Central memory CD8-positive, alpha-beta T cell (primary cell): ENCODE measurements at regions not wholly inside any gene's neighbourhood (a gene's known extent, or its start where the extent isn't known, plus 50 kb on each side); places are given as distances from the start of the nearest gene placed in this dataset.

Experiments used
- ATAC-seq: fragments of 150-1000 bp; cut with Tn5 transposase; replicated peaks from 2 replicates; pipeline ENCODE4 v1.10.0; 2022; ENCODE audit warnings: mild to moderate bottlenecking, moderate FRiP score, moderate number of reproducible peaks; ENCODE audit not compliant: poor library complexity, severe bottlenecking; ENCODE audit errors: extremely low read depth
- DNase-seq, 2 donors: peaks; one replicate each; pipeline ENCODE4 v3.0.0; 2021; ENCODE audit warnings: low spot score in 2 of 2
- H3K27ac Mint-ChIP-seq: one replicate; pipeline ENCODE4 v1.8.0; 2022; ENCODE audit warnings: low read depth, mild to moderate bottlenecking, moderate library complexity, mixed read lengths
- H3K27me3 Mint-ChIP-seq: one replicate; pipeline ENCODE4 v1.8.0; 2022; ENCODE audit warnings: mixed read lengths
- H3K36me3 Mint-ChIP-seq: one replicate; pipeline ENCODE4 v1.8.0; 2022; ENCODE audit warnings: mild to moderate bottlenecking, moderate library complexity, mixed read lengths; ENCODE audit not compliant: insufficient read depth
- H3K4me1 Mint-ChIP-seq: one replicate; pipeline ENCODE4 v1.8.0; 2022; ENCODE audit warnings: mixed read lengths
- H3K4me3 Mint-ChIP-seq: one replicate; pipeline ENCODE4 v1.8.0; 2022; ENCODE audit warnings: mild to moderate bottlenecking, moderate library complexity, mixed read lengths
- H3K9me3 Mint-ChIP-seq: one replicate; pipeline ENCODE4 v1.8.0; 2022; ENCODE audit warnings: mixed read lengths

DNA sequence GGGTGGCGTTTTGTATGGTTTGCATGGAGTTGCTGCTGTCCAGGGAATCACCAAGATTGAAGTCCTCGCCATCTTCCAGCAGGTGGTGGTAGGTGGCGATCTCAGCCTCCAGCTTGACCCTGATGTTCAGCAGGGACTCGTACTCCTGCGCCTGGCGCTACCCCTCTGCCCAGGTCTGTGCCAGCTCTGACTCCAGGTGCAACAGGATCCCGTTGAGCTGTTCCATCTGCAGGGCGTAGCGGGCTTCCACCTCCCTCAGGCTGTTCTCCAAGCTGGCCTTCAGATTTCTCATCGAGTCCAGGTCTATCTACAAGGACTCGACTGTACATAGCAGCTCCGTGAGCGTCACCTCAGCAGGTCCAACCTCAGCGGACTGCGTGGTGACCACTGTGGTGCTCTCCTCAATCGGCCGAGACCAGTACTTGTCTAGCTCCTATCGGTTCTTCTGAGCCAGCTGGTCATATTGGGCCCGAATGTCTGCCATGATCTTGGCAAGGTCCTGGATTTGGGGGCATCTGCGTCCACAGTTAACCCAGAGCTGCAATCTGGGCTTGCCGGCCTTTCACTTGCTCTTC is 1584.8 kb upstream of the ACO1 start:
- DNase-seq: no peak
- H3K4me1 Mint-ChIP-seq: no peaks in the 10 kb centered on the region
- H3K27ac Mint-ChIP-seq: no peak overlapping the region
- peaks cover 10% of the 10 kb centered on the region for H3K9me3 Mint-ChIP-seq
- no peaks in the 10 kb centered on the region for H3K36me3 Mint-ChIP-seq
- H3K27me3 Mint-ChIP-seq: no peaks in the 10 kb centered on the region
- no peak overlapping the region for H3K4me3 Mint-ChIP-seq
- no peak for ATAC-seq

DNA sequence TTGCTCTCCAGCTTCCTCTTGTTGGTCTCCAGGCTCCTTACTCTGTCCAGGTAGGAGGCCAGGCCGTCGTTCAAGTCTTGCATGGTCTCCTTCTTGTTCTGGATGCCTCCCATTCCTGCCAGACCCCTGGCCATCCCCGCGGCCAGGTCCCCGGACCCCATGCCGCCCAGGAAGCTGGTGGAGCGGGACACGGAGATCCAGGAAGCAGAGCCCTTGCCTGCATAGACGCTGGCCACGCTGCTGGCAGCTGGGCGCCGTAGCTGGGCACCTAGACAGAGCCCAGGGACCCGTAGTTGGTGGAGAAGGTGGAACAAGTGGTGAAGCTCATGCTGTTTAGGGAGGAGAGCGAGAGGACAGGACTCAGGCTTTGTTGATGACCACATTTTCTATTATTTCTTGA is 1584.0 kb upstream of the ACO1 start:
- no peak for DNase-seq
- no peaks in the 10 kb centered on the region for H3K27me3 Mint-ChIP-seq
- H3K27ac Mint-ChIP-seq: no peak overlapping the region
- no peaks in the 10 kb centered on the region for H3K4me1 Mint-ChIP-seq
- peaks cover 10% of the 10 kb centered on the region for H3K9me3 Mint-ChIP-seq
- no peak for ATAC-seq
- H3K4me3 Mint-ChIP-seq: no peak overlapping the region
- no peaks in the 10 kb centered on the region for H3K36me3 Mint-ChIP-seq

- Mint-ChIP-seq H3K9me3 (no peaks in the 10 kb centered on the region), H3K4me3 (no peak overlapping the region), H3K36me3 (peaks cover 2% of the 10 kb centered on the region), H3K27me3 (no peaks in the 10 kb centered on the region), H3K4me1 (no peaks in the 10 kb centered on the region), H3K27ac (no peak overlapping the region)
- ATAC-seq (no peak), DNase-seq (no peak)
Observed at GRCh38 chr9:30812821-30813220, 1571.6 kb upstream of the ACO1 start.

DNA sequence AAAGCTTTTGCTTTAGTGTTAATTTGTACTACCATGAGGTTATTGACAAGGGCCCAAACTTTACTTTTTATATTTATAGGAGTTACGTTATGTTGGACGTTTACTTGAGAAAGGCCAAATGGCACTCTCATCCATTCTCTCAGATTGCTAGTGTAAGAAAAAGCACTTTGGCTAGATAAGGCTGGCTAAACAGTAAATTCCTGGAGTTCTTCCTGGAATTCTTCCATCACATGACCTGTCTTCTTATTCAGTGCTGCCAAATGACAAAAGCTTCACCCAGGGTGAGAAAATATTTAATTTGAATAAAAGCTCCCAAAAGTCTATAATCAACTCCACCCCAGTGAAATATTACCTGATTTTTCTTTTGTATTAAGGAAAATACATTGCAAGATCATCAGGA is 1568.9 kb upstream of the ACO1 start:
- no peak overlapping the region for H3K27ac Mint-ChIP-seq
- no peak for DNase-seq
- H3K4me3 Mint-ChIP-seq: no peak overlapping the region
- H3K27me3 Mint-ChIP-seq: no peaks in the 10 kb centered on the region
- H3K36me3 Mint-ChIP-seq: peaks cover 2% of the 10 kb centered on the region
- no peak for ATAC-seq
- H3K4me1 Mint-ChIP-seq: no peaks in the 10 kb centered on the region
- H3K9me3 Mint-ChIP-seq: peaks cover 5% of the 10 kb centered on the region

DNA sequence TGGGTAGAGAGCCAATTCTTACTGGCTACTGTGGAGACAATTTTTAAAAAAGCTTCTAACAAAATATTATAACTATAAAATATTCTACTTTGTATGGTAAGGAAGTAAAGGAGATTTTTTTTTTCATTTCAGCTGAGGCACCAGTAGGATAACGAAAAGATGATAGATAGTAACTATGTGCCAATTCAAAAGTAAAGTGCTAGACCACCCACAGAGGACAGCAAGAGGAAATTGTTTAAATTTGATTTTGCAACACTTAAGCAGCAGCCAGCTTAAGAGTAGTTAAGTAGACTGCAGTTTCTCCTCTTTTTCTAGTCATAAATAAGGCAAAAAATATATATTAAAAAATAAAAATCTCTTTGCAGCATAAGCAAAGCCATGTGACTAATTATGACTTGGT is 1539.3 kb upstream of the ACO1 start:
- H3K36me3 Mint-ChIP-seq: no peaks in the 10 kb centered on the region
- ATAC-seq: no peak
- DNase-seq: no peak
- H3K4me3 Mint-ChIP-seq: no peak overlapping the region
- H3K27ac Mint-ChIP-seq: no peak overlapping the region
- H3K9me3 Mint-ChIP-seq: no peaks in the 10 kb centered on the region
- no peaks in the 10 kb centered on the region for H3K27me3 Mint-ChIP-seq
- H3K4me1 Mint-ChIP-seq: no peaks in the 10 kb centered on the region

GRCh38 chr9:30846651-30847050 is 1537.8 kb upstream of the ACO1 start:
- H3K36me3 Mint-ChIP-seq: no peaks in the 10 kb centered on the region
- no peaks in the 10 kb centered on the region for H3K4me1 Mint-ChIP-seq
- DNase-seq (no peak), ATAC-seq (no peak)
- no peak overlapping the region for H3K27ac Mint-ChIP-seq
- no peaks in the 10 kb centered on the region for H3K9me3 Mint-ChIP-seq
- H3K4me3 Mint-ChIP-seq: no peak overlapping the region
- H3K27me3 Mint-ChIP-seq: no peaks in the 10 kb centered on the region

DNA sequence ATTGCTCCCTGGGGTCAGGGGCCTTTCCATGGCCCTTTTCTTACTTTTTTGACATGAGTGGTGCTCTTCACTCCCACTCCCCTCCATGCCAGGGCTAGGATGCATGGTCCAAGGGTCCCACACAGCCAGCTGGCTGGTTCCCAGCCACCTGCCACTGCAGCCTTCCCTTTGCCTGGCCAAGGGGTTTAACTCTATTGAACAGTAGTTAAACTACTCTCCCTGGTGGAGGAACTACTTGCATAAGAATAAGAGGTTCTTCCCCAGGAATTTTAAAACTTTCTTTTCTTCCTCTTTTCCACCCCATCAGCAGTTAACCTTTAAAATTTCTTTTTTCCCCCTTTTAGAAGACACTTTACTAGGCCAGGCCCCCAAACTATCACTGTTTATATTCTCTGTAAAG is 1532.8 kb upstream of the ACO1 start:
- Mint-ChIP-seq H3K4me3 (no peak overlapping the region), H3K4me1 (no peaks in the 10 kb centered on the region), H3K27ac (no peak overlapping the region), H3K9me3 (no peaks in the 10 kb centered on the region), H3K36me3 (no peaks in the 10 kb centered on the region), H3K27me3 (no peaks in the 10 kb centered on the region)
- ATAC-seq (no peak), DNase-seq (no peak)

GRCh38 chr9:30900706-30901105 is 1483.7 kb upstream of the ACO1 start:
- H3K4me1 Mint-ChIP-seq: no peaks in the 10 kb centered on the region
- no peaks in the 10 kb centered on the region for H3K9me3 Mint-ChIP-seq
- ATAC-seq (no peak), DNase-seq (no peak)
- H3K27ac Mint-ChIP-seq: no peak overlapping the region
- H3K36me3 Mint-ChIP-seq: no peaks in the 10 kb centered on the region
- H3K27me3 Mint-ChIP-seq: no peaks in the 10 kb centered on the region
- no peak overlapping the region for H3K4me3 Mint-ChIP-seq

- no peak for DNase-seq
- H3K9me3 Mint-ChIP-seq: peaks cover 4% of the 10 kb centered on the region
- H3K4me1 Mint-ChIP-seq: no peaks in the 10 kb centered on the region
- H3K4me3 Mint-ChIP-seq: no peak overlapping the region
- no peak overlapping the region for H3K27ac Mint-ChIP-seq
- H3K36me3 Mint-ChIP-seq: no peaks in the 10 kb centered on the region
- ATAC-seq: no peak
- no peaks in the 10 kb centered on the region for H3K27me3 Mint-ChIP-seq
Observed at GRCh38 chr9:30913331-30913730, 1471.1 kb upstream of the ACO1 start.

DNA sequence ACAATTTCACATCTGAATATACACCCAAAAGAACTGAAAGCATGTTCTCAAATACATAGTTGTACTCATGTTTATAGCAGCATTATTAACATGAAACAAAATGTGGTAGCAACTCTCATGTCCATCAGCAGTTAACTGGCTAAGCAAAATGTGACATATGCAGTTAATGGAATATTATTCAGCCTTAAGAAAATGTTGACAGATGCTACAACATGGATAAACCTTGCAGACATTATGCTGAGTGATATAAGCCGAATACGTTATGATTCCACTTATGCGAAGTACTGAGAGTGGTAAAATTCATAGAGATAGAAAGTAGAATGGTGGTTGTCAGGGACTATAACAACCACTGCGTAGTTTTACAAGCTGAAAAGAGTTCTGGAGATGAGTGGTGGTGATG is 1469.0 kb upstream of the ACO1 start:
- no peak overlapping the region for H3K4me3 Mint-ChIP-seq

DNA sequence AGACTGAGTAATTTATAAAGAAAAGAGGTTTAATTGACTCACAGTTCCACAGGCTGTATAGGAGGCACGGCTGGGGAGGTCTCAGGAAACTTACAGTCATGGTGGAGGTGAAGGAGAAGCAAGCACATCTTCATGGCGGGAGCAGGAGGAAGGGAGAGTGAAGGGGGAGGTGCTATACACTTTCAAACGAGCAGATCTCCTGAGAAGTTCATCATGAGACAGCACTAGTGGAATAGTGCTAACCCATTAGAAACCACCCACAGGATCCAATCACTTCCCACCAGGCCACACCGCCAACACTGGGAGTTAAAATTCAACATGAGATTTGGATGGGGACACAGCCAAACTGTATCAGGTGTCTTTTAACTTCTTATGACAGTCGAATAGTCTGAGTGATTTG is 1459.3 kb upstream of the ACO1 start:
- Mint-ChIP-seq H3K4me1 (no peaks in the 10 kb centered on the region), H3K9me3 (no peaks in the 10 kb centered on the region), H3K4me3 (no peak overlapping the region), H3K27ac (no peak overlapping the region), H3K36me3 (no peaks in the 10 kb centered on the region), H3K27me3 (no peaks in the 10 kb centered on the region)
- no peak for DNase-seq
- no peak for ATAC-seq

More for the DNA sequence above, 1469.0 kb upstream of the ACO1 start:
- Mint-ChIP-seq H3K9me3 (peaks cover 4% of the 10 kb centered on the region), H3K27me3 (no peaks in the 10 kb centered on the region), H3K27ac (no peak overlapping the region), H3K36me3 (no peaks in the 10 kb centered on the region), H3K4me1 (no peaks in the 10 kb centered on the region)
- ATAC-seq: no peak
- no peak for DNase-seq

DNA sequence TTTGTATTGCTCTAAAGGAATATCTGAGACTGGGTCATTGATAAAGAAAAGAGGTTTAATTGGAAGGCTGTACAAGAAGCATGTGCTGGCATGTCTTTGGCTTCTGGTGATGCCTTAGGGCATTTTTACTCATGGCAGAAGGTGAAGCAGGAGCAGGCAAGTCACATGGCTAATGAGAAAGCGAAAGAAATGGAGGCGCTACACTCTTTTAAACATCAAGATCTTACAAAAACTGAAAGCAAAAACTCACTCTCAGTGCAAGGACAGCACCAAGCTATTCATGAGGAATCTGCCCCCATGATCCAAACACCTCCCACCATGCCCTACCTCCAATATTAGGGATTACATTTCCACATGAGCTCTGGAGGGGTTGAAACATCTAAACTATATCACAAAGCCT is 1458.8 kb upstream of the ACO1 start:
- Mint-ChIP-seq H3K27ac (no peak overlapping the region), H3K36me3 (no peaks in the 10 kb centered on the region), H3K27me3 (no peaks in the 10 kb centered on the region), H3K4me1 (no peaks in the 10 kb centered on the region), H3K9me3 (no peaks in the 10 kb centered on the region), H3K4me3 (no peak overlapping the region)
- ATAC-seq: no peak
- no peak for DNase-seq

- no peaks in the 10 kb centered on the region for H3K4me1 Mint-ChIP-seq
- no peak for ATAC-seq
Observed at GRCh38 chr9:30928045-30928444, 1456.4 kb upstream of the ACO1 start.

DNA sequence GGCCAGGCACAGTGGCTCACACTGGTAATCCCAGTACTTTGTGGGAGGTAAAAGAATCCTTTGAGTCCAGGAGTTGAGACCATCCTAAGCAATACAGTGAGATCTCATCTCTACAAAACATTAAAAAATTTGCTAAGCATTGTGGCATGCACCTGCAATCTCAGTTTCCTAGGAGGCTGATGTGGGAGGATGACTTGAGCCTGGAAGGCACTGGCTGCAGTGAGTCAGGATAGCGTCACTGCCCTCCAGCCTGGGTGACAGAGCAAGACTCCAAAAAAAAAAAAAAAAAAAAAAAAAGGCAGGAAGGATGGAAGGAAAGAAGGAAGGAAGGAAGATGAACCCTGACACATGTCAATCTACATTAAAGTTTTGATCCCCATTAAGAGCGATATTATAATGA is 1452.2 kb upstream of the ACO1 start:
- no peak for ATAC-seq
- no peaks in the 10 kb centered on the region for H3K4me1 Mint-ChIP-seq
- H3K27ac Mint-ChIP-seq: no peak overlapping the region
- peaks cover 5% of the 10 kb centered on the region for H3K9me3 Mint-ChIP-seq
- H3K27me3 Mint-ChIP-seq: no peaks in the 10 kb centered on the region
- H3K4me3 Mint-ChIP-seq: no peak overlapping the region
- DNase-seq: no peak
- no peaks in the 10 kb centered on the region for H3K36me3 Mint-ChIP-seq

More at GRCh38 chr9:30928045-30928444, 1456.4 kb upstream of the ACO1 start:
- H3K27me3 Mint-ChIP-seq: no peaks in the 10 kb centered on the region
- H3K9me3 Mint-ChIP-seq: no peaks in the 10 kb centered on the region
- no peak overlapping the region for H3K4me3 Mint-ChIP-seq
- H3K36me3 Mint-ChIP-seq: no peaks in the 10 kb centered on the region
- no peak overlapping the region for H3K27ac Mint-ChIP-seq
- DNase-seq: no peak
